Endothelial cell of umbilical vein (primary cell): ENCODE measurements at regions not wholly inside any gene's neighbourhood (a gene's known extent, or its start where the extent isn't known, plus 50 kb on each side); places are given as distances from the start of the nearest gene placed in this dataset.
"Not testable (repeated sequence)": the region's sequence is repeated elsewhere in the genome, so short reads cannot be mapped to it uniquely, and the experiment has no call there.

ENCODE experiments used
- BruUV-seq: library from RNA; stranded (reverse); fragments of 400-500 nt; replicated peaks from 2 replicates; lab custom pipeline; 2021; lab: Mats Ljungman, UMichigan
- CTCF ChIA-PET: fragments of 300-600, 350-600 bp; sonication (Branson Sonifier 250); formaldehyde crosslinking; loops from one replicate; lab custom pipeline; 2021; ENCODE audit warnings: antibody characterized with exemption, inconsistent platforms; lab: Charles Lee
- POLR2A ChIA-PET: fragments of 300-600, 350-600 bp; sonication (Branson Sonifier 250); formaldehyde crosslinking; loops from one replicate; lab custom pipeline; 2021; ENCODE audit warnings: antibody characterized with exemption, inconsistent platforms; lab: Charles Lee
- DNase-seq: peaks from one replicate; pipeline ENCODE4 v3.0.0-alpha.2; 2011; ENCODE audit warnings: low read depth, low spot score
- FAIRE-seq: peaks from 2 replicates; lab custom pipeline; 2011; peaks lifted over from hg19 to GRCh38; lab: Jason Lieb, UNC
- H2AFZ ChIP-seq: 2 replicates; pipeline ENCODE4 v1.6.0; 2012; ENCODE audit warnings: low read depth, low read length, control low read depth, inconsistent platforms
- H3K27ac ChIP-seq: 2 replicates; pipeline ENCODE4 v1.5.1; 2011; ENCODE audit warnings: low read depth, mild to moderate bottlenecking, control low read depth, low read length, moderate library complexity; ENCODE audit not compliant: insufficient read depth
- H3K27me3 ChIP-seq, 2 experiments: 2 replicates each; pipeline versions ENCODE4 v1.6.0 to v1.6.1; 2011; ENCODE audit warnings: low read length in 2 of 2, mixed read lengths in 1 of 2; ENCODE audit not compliant: control insufficient read depth in 2 of 2, insufficient read depth in 2 of 2
- H3K36me3 ChIP-seq, 2 experiments: 2 replicates in 1 of 2; 3 replicates in 1 of 2; pipeline ENCODE4 v1.5.1; 2011; ENCODE audit warnings: low read length in 2 of 2, mild to moderate bottlenecking in 1 of 2, moderate library complexity in 1 of 2; ENCODE audit not compliant: control insufficient read depth in 2 of 2, insufficient read depth in 2 of 2; ENCODE audit errors: extremely low read depth in 1 of 2
- H3K4me1 ChIP-seq: 3 replicates; pipeline ENCODE4 v1.5.1; 2011; ENCODE audit warnings: mild to moderate bottlenecking, low read length; ENCODE audit not compliant: control insufficient read depth, insufficient read depth; ENCODE audit errors: extremely low read depth
- H3K4me2 ChIP-seq: 2 replicates; pipeline ENCODE4 v1.6.1; 2011; ENCODE audit warnings: low read length, control low read depth, mixed read lengths; ENCODE audit not compliant: insufficient read depth
- H3K4me3 ChIP-seq, 3 experiments: fragments of 200-600 bp in 1 of 3; sonication (generic), shearing (Covaris generic) in 1 of 3; replicated peaks in 1 of 3; 2 replicates each; pipeline ENCODE4 v1.5.1; 2011 to 2016; ENCODE audit warnings: control low read depth in 3 of 3, low read length in 3 of 3, mild to moderate bottlenecking in 2 of 3, inconsistent platforms in 1 of 3, low read depth in 1 of 3, moderate library complexity in 1 of 3; ENCODE audit not compliant: insufficient read depth in 1 of 3
- H3K79me2 ChIP-seq: 2 replicates; pipeline ENCODE4 v1.6.0; 2012; ENCODE audit warnings: low read length, inconsistent platforms; ENCODE audit not compliant: control insufficient read depth, insufficient read depth
- H3K9ac ChIP-seq: replicated peaks from 2 replicates; pipeline ENCODE3; 2011; ENCODE audit warnings: low read length, control low read depth; ENCODE audit not compliant: insufficient read depth; ENCODE audit errors: extremely low read depth
- H3K9me1 ChIP-seq: replicated peaks from 3 replicates; pipeline ENCODE4 v1.6.0; 2011; ENCODE audit warnings: mild to moderate bottlenecking, low read length; ENCODE audit not compliant: control insufficient read depth, insufficient read depth; ENCODE audit errors: extremely low read depth
- H3K9me3 ChIP-seq: replicated peaks from 2 replicates; pipeline ENCODE4 v1.5.1; 2012; ENCODE audit warnings: low read length, inconsistent platforms; ENCODE audit not compliant: control insufficient read depth, insufficient read depth
- H4K20me1 ChIP-seq: replicated peaks from 2 replicates; pipeline ENCODE3; 2011; ENCODE audit warnings: mild to moderate bottlenecking, low read length; ENCODE audit not compliant: control insufficient read depth, insufficient read depth; ENCODE audit errors: extremely low read depth
- GATA2 ChIP-seq: IDR thresholded peaks from 2 replicates; pipeline ENCODE4 v1.7.0; 2011; ENCODE audit warnings: low read depth, mild to moderate bottlenecking, moderate library complexity, mixed read lengths, low read length; ENCODE audit not compliant: insufficient read length, insufficient read depth
- dilution Hi-C: fragments of 300-500 bp; cut with MboI; formaldehyde crosslinking; loops from one replicate; pipeline ENCODE4 v1.15.0; 2019; ENCODE audit warnings: low sequenced_read_pairs; ENCODE audit not compliant: extremely low pct_ligation_motif_present
- intact Hi-C: fragments of 100-400 bp; cut with micrococcal nuclease; formaldehyde crosslinking; loops from one replicate; pipeline ENCODE4 v1.10.0; 2022

GRCh38 chr6:163698086-163698485 is 283.6 kb downstream of the QKI start:
- no peak overlapping the region for H3K4me2 ChIP-seq
- no peaks in the 10 kb centered on the region for H3K79me2 ChIP-seq
- no peaks in the 10 kb centered on the region for H3K4me1 ChIP-seq
- no peaks in the 10 kb centered on the region for H3K27me3 ChIP-seq
- no peak overlapping the region for H3K9ac ChIP-seq
- FAIRE-seq, result no peak
- H3K27ac ChIP-seq, result no peak overlapping the region
- H3K9me1 ChIP-seq, result no peaks in the 10 kb centered on the region
- H3K4me3 ChIP-seq, result no peak overlapping the region
- ChIA-PET CTCF (no interaction called here), POLR2A (no interaction called here)
- no peaks in the 10 kb centered on the region for H3K9me3 ChIP-seq
- no peak for DNase-seq
- intact Hi-C loops (no loop called here), dilution Hi-C loops (no loop called here)
- no peak overlapping the region for H2AFZ ChIP-seq
- no peaks in the 10 kb centered on the region for H4K20me1 ChIP-seq
- no peaks in the 10 kb centered on the region for H3K36me3 ChIP-seq
- BruUV-seq, result no TSS peak
- TF ChIP-seq GATA2, result no peak

GRCh38 chr6:163696311-163696710 is 281.8 kb downstream of the QKI start:
- DNase-seq, H3K9ac ChIP-seq, intact Hi-C loops, H4K20me1 ChIP-seq, CTCF ChIA-PET, H3K27me3 ChIP-seq, H3K4me3 ChIP-seq, H3K9me1 ChIP-seq, H3K9me3 ChIP-seq, FAIRE-seq, H3K79me2 ChIP-seq, dilution Hi-C loops, H3K36me3 ChIP-seq, H3K4me2 ChIP-seq, H3K4me1 ChIP-seq, H2AFZ ChIP-seq, BruUV-seq, POLR2A ChIA-PET, H3K27ac ChIP-seq: not testable (repeated sequence)
